Ovary (tissue), 7 donors: ENCODE measurements at regions not wholly inside any gene's neighbourhood (a gene's known extent, or its start where the extent isn't known, plus 50 kb on each side); places are given as distances from the start of the nearest gene placed in this dataset.

ENCODE experiments used
- DNase-seq, 5 donors: peaks; one replicate each; pipeline ENCODE4 v3.0.0-alpha.2; 2019 to 2020
- H3K27ac ChIP-seq, 2 donors: fragments of 200-600 bp; one replicate each; pipeline versions ENCODE4 v1.5.1 to v1.8.0; 2019 to 2022
- H3K27me3 ChIP-seq: fragments of 200-600 bp; one replicate; pipeline ENCODE4 v1.8.0; 2022
- H3K36me3 ChIP-seq: fragments of 200-600 bp; sonication (generic); one replicate; pipeline ENCODE4 v1.5.1; 2019
- H3K4me1 ChIP-seq: one replicate; pipeline ENCODE4 v1.8.1; 2013; ENCODE audit warnings: mild to moderate bottlenecking, moderate library complexity; ENCODE audit not compliant: insufficient read depth
- H3K4me3 ChIP-seq: fragments of 200-600 bp; sonication (generic); one replicate; pipeline ENCODE4 v1.5.1; 2017
- H3K9me3 ChIP-seq, 2 donors: fragments of 200-600 bp in 1 of 2; sonication (generic) in 1 of 2; one replicate each; pipeline versions ENCODE4 v1.5.1 to v1.8.1; 2013 to 2019; ENCODE audit warnings: mild to moderate bottlenecking in 1 of 2, moderate library complexity in 1 of 2
- CTCF ChIP-seq, 3 donors: fragments of 450-650 bp in 2 of 3; fragments of 200-600 bp in 1 of 3; IDR thresholded peaks; one replicate each; pipeline versions ENCODE4 v1.5.1 to v1.8.0; 2016 to 2022; ENCODE audit warnings: antibody characterized with exemption in 3 of 3, mild to moderate bottlenecking in 1 of 3
- EP300 ChIP-seq: sonication (generic); formaldehyde crosslinking; IDR thresholded peaks from one replicate; pipeline ENCODE4 v1.6.1; 2017; ENCODE audit warnings: antibody characterized with exemption
- POLR2A ChIP-seq: fragments of 450-650 bp; IDR thresholded peaks from one replicate; pipeline ENCODE4 v1.6.1; 2017; ENCODE audit warnings: antibody characterized with exemption, mild to moderate bottlenecking, moderate library complexity
- WGBS, 3 donors: extraction: QIAGEN DNeasy Blood & Tissue Kit in 1 of 3; methylation state at CpG; one replicate each; pipeline versions ENCODE4 v1.1.5 to v1.1.7; 2013 to 2017; 5-methylcytosine and 5-hydroxymethylcytosine counted together
- intact Hi-C, 4 donors: fragments of 100-400 bp; cut with DNase I; formaldehyde crosslinking; loops; one replicate each; pipeline versions ENCODE4 v1.11.0 to v1.15.1; 2022 to 2023
- donor health status: DM: no; HTN: no; CAD: no; lungs with moderate emphysema.
- donor health status: DM: no; HTN: no; CAD: no.
- donor health status: Bipolar disorder and iron deficiency.
- donor health status: DM: no; HTN: no; CAD: no.
- donor health status: DM: yes; HTN: yes; CAD: no.

GRCh38 chr9:86586144-86586494 is 231.9 kb upstream of the TUT7 start:
- no peaks in the 10 kb centered on the region for H3K4me1 ChIP-seq
- peak overlapping the region in 1 of 2 donors; percentile 59 for H3K27ac ChIP-seq
- TF ChIP-seq EP300 (no peak), CTCF (IDR thresholded peaks at IDR 0.05) (no peak), POLR2A (no peak)
- no peaks in the 10 kb centered on the region for H3K27me3 ChIP-seq
- no peak overlapping the region for H3K4me3 ChIP-seq
- DNase-seq = no peak
- H3K36me3 ChIP-seq = no peaks in the 10 kb centered on the region
- intact Hi-C loops = no loop called here
- no peaks in the 10 kb centered on the region for H3K9me3 ChIP-seq

DNA sequence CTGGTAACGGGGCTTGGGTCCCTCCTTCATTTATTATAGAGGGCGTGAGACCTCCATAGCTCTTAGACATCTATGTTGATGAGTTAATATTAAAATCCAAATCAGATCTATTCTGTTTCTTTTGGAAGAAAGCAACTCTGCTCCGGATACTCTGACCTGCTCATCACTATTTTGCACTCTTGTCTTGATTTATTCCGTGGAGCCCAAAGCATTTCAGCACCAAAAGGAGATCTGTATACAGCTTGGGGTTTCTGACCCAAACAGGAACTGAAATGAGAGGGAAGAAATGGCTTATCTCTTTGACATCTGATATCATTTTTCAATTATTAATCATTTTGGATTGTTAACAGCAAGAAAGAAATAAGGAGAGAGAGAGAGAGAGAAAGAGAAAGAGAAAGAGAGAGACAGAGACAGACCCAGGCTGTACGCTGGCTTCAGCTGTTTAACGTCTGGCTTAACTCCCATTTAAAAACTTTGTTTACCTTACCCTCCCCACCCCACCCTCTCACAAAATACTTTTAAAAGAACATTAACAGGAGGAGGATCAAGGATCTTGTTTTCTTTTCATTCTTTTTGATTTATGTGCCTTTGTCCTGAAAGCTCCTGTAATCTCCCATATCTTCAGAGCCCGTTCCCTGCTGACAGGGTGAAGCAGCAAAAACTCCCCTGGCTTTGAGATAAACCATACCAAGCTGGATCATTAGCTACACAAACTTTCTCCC is 231.4 kb upstream of the TUT7 start:
- intact Hi-C loops = no loop called here
- no peak for DNase-seq
- Histone ChIP-seq H3K36me3 (no peaks in the 10 kb centered on the region), H3K27ac (peak overlapping the region in 1 of 2 donors; percentile 59), H3K4me1 (no peaks in the 10 kb centered on the region), H3K4me3 (peak overlapping the region; percentile 20), H3K27me3 (no peaks in the 10 kb centered on the region), H3K9me3 (no peaks in the 10 kb centered on the region)
- no peak for TF ChIP-seq POLR2A
- no peak for TF ChIP-seq CTCF (IDR thresholded peaks at IDR 0.05)
- no peak for TF ChIP-seq EP300
- 16 to 27% (median 17%) methylated on average over 7 of the region's 7 CpGs for WGBS, 3 donors

DNA sequence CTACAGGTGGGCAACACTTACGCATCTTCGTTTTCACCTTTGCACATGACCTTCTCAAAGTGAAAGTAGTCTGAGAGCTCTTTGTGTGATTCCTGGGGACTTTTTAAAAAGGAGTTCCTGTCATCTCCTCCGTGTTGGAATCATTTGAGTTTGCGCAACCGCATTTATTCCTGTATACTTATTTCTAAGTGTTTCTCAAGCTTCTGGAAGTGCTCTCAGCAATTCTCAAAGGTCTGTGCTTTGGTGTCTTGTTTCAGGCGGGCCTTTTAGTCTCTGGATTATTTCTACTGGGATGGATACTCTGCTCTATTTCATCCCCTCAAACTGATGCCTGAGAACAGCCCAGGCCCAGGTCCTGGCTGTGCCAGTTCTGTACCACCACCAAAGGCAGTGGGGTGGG is 226.5 kb upstream of the TUT7 start:
- H3K9me3 ChIP-seq = no peaks in the 10 kb centered on the region
- intact Hi-C loops = no loop called here
- H3K27me3 ChIP-seq = no peaks in the 10 kb centered on the region
- 90 to 92% (median 90%) methylated on average over 6 of the region's 6 CpGs for whole genome bisulfite sequencing, 3 donors
- no peaks in the 10 kb centered on the region for H3K4me1 ChIP-seq
- no peak for TF ChIP-seq CTCF (IDR thresholded peaks at IDR 0.05)
- TF ChIP-seq EP300 = no peak
- TF ChIP-seq POLR2A = no peak
- no peak overlapping the region for H3K27ac ChIP-seq
- H3K4me3 ChIP-seq = no peak overlapping the region
- no peak for DNase-seq
- H3K36me3 ChIP-seq = no peaks in the 10 kb centered on the region

DNA sequence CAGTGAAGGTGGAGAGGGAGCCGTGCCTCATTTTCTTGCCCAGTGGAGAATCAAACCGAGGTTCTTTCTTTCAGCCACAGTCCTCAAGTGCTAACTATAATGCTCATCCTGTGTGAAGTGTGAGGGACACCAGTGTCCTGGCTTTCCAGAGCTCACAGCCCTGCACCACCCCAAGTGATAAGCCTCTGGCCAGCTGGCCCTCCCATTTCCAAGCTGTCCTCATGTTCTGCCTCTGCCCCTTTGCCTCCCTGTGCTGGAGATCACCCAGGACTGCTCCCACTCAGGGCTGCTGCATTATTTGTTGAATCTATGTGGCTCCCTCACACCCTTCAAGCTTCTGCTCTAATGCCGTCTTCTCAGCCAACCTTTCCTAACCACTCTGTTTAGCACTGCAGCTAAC is 224.5 kb upstream of the TUT7 start:
- Histone ChIP-seq H3K4me3 (no peak overlapping the region), H3K27me3 (no peaks in the 10 kb centered on the region), H3K4me1 (no peaks in the 10 kb centered on the region), H3K27ac (no peak overlapping the region), H3K36me3 (no peaks in the 10 kb centered on the region), H3K9me3 (no peaks in the 10 kb centered on the region)
- 71 to 82% (median 78%) methylated on average over 3 of the region's 3 CpGs for WGBS, 3 donors
- DNase-seq = no peak
- TF ChIP-seq POLR2A (no peak), EP300 (no peak), CTCF (IDR thresholded peaks at IDR 0.05) (no peak)
- intact Hi-C loops = no loop called here
